SU-DHL-6 (cell line): ENCODE measurements at regions not wholly inside any gene's neighbourhood (a gene's known extent, or its start where the extent isn't known, plus 50 kb on each side); places are given as distances from the start of the nearest gene placed in this dataset.

Experiments
- CTCF ChIP-seq: fragments of 200-600 bp; sonication (generic); IDR thresholded peaks from one replicate; pipeline ENCODE4 v1.5.1; 2017; ENCODE audit warnings: antibody characterized with exemption, mild to moderate bottlenecking, low read length, moderate library complexity; ENCODE audit not compliant: insufficient read depth, poor library complexity, severe bottlenecking
- EZH2phosphoT487 ChIP-seq: fragments of 200-600 bp; sonication (generic), shearing (Covaris generic); conservative IDR thresholded peaks from 2 replicates; pipeline ENCODE4 v1.6.1; 2018; ENCODE audit warnings: mild to moderate bottlenecking, antibody characterized with exemption, low read length, moderate library complexity, mixed read lengths

- TF ChIP-seq CTCF (no peak), EZH2phosphoT487 (no peak)
Measured at GRCh38 chr11:103696123-103696522, 340.3 kb upstream of the DDI1 start.
